Smooth muscle cell (in vitro differentiated cells): ENCODE measurements at regions not wholly inside any gene's neighbourhood (a gene's known extent, or its start where the extent isn't known, plus 50 kb on each side); places are given as distances from the start of the nearest gene placed in this dataset.

Source experiments
- DNase-seq: peaks from one replicate; lab custom pipeline; 2025; ENCODE audit not compliant: unreplicated experiment; lab: John Stamatoyannopoulos, UW
- H2AFZ ChIP-seq: fragments of 200-600 bp; sonication (generic); 2 replicates; pipeline ENCODE4 v1.6.0; 2016; ENCODE audit warnings: antibody characterized with exemption, low read depth, mild to moderate bottlenecking
- H3F3A ChIP-seq: fragments of 200-600 bp; sonication (generic); 2 replicates; pipeline ENCODE4 v1.6.0; 2017; ENCODE audit warnings: antibody characterized with exemption, low read depth
- H3K27ac ChIP-seq: fragments of 200-600 bp; sonication (generic); 2 replicates; pipeline ENCODE4 v1.5.1; 2016; ENCODE audit warnings: low read depth, mild to moderate bottlenecking
- H3K27me3 ChIP-seq: fragments of 200-600 bp; sonication (generic); 2 replicates; pipeline ENCODE4 v1.6.1; 2016; ENCODE audit warnings: low read depth, mild to moderate bottlenecking
- H3K36me3 ChIP-seq: fragments of 200-600 bp; sonication (generic); 2 replicates; pipeline ENCODE4 v1.5.1; 2016; ENCODE audit warnings: low read depth
- H3K4me1 ChIP-seq: fragments of 200-600 bp; sonication (generic); 2 replicates; pipeline ENCODE4 v1.5.1; 2016; ENCODE audit warnings: low read depth
- H3K4me2 ChIP-seq: fragments of 200-600 bp; sonication (generic); 2 replicates; pipeline ENCODE4 v1.6.0; 2016; ENCODE audit warnings: mild to moderate bottlenecking
- H3K4me3 ChIP-seq: fragments of 200-600 bp; sonication (generic); 2 replicates; pipeline ENCODE4 v1.5.1; 2016; ENCODE audit warnings: mild to moderate bottlenecking
- H3K79me2 ChIP-seq: fragments of 200-600 bp; sonication (generic); 2 replicates; pipeline ENCODE4 v1.6.0; 2016; ENCODE audit warnings: low read depth, mild to moderate bottlenecking
- H3K9ac ChIP-seq: fragments of 200-600 bp; sonication (generic); 2 replicates; pipeline ENCODE4 v1.6.0; 2016; ENCODE audit warnings: low read depth
- H3K9me3 ChIP-seq: fragments of 200-600 bp; sonication (generic); replicated peaks from 2 replicates; pipeline ENCODE4 v1.5.1; 2016; ENCODE audit warnings: low read depth
- H4K20me1 ChIP-seq: fragments of 200-600 bp; sonication (generic); 2 replicates; pipeline ENCODE4 v1.6.0; 2016; ENCODE audit warnings: low read depth
- CTCF ChIP-seq: fragments of 200-600 bp; sonication (generic); IDR thresholded peaks from 2 replicates; pipeline ENCODE4 v1.5.1; 2017; ENCODE audit warnings: borderline replicate concordance, mild to moderate bottlenecking, antibody characterized with exemption; ENCODE audit not compliant: insufficient read depth, poor library complexity, severe bottlenecking
- WGBS: methylation state at CpG from one replicate; pipeline ENCODE4 v1.1.7; 2016; ENCODE audit warnings: low lambda C conversion rate; 5-methylcytosine and 5-hydroxymethylcytosine counted together

DNA sequence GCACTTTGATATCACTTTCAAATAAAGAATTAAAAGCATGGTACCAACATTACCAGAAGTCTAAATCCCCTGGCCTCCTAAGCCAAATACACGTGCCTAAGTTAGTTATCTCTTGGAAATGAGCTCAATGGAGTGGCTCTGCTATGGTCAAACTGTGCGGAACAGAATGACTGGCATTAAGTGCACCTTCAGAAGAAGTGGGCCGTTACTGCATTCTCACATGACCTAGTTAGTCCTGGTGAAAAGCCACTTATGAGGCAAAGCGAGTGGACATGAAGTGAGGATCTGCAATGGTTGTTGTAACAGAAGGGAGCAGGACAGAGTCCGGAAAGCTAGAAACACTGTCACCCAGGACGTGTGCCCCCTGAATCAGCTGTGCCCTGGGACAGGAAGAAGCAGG, 633.1 kb downstream of the IRX1 start:
- Histone ChIP-seq H3K79me2 (no peaks in the 10 kb centered on the region), H3K9ac (no peak overlapping the region), H3F3A (no peaks in the 10 kb centered on the region), H3K27me3 (no peaks in the 10 kb centered on the region), H3K36me3 (no peaks in the 10 kb centered on the region), H2AFZ (no peak overlapping the region), H4K20me1 (no peaks in the 10 kb centered on the region), H3K4me3 (no peak overlapping the region), H3K4me1 (peaks cover 20% of the 10 kb centered on the region), H3K4me2 (no peak overlapping the region), H3K9me3 (no peaks in the 10 kb centered on the region), H3K27ac (no peak overlapping the region)
- no peak for TF ChIP-seq CTCF
- 88% methylated on average over 6 of the region's 6 CpGs for WGBS
- no peak for DNase-seq

DNA sequence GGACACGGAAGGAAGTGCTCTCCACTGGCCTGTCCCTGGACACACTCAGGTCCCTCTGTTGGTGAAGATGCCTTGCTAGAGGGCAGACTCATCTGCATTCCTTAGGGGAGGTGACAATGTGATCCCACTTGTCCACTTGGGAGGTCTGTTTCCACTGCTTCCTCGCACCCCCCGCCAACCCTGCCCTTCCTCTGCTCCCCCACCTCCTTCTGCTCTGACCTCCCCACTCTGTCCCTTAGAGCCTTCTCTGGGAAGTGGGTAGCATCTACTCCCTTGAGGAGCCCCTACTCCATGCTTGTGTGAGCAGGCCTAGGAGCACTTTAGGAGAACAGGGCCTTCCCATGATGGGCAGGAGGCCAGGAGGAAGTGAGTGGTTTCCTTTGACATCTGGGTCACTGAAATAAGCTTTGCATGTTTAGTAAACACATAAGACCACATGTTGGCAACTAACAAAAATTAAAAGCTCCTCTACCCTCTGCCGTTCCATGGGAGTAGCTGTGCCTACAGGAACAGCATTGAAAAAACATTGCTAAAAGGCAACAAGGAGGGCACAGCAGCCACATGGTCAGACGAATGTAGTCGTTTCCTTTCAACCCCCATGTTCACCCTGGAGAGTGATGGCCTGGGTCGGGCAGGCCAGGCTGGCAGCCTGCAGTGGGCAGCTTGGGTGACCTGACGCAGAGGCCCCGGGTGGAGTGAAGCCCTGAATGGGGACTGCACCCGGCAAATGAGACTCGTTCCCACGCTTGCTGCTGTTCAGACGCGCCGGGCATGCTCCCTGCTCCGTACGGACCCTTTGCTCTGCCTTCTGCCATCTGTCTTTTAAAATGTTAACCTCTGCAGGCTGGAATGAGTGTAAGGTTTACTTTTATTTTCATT, 634.0 kb downstream of the IRX1 start:
- no peak for DNase-seq
- no peak overlapping the region for H3K27ac ChIP-seq
- H3K9ac ChIP-seq: no peak overlapping the region
- H3K4me3 ChIP-seq: no peak overlapping the region
- no peaks in the 10 kb centered on the region for H3F3A ChIP-seq
- H4K20me1 ChIP-seq: no peaks in the 10 kb centered on the region
- H2AFZ ChIP-seq: no peak overlapping the region
- no peaks in the 10 kb centered on the region for H3K27me3 ChIP-seq
- no peak for TF ChIP-seq CTCF
- H3K9me3 ChIP-seq: no peaks in the 10 kb centered on the region
- no peaks in the 10 kb centered on the region for H3K79me2 ChIP-seq
- H3K4me1 ChIP-seq: peaks cover 20% of the 10 kb centered on the region
- no peak overlapping the region for H3K4me2 ChIP-seq
- WGBS: 93% methylated on average over 17 of the region's 17 CpGs
- no peaks in the 10 kb centered on the region for H3K36me3 ChIP-seq

GRCh38 chr5:4230471-4230785, 634.8 kb downstream of the IRX1 start:
- no peak for TF ChIP-seq CTCF
- no peak overlapping the region for H3K4me2 ChIP-seq
- WGBS: 79% methylated on average over 15 of the region's 15 CpGs

More at GRCh38 chr5:4230471-4230785, 634.8 kb downstream of the IRX1 start:
- H3K36me3 ChIP-seq: no peaks in the 10 kb centered on the region
- H3K79me2 ChIP-seq: no peaks in the 10 kb centered on the region
- H3K27ac ChIP-seq: no peak overlapping the region
- H3K9ac ChIP-seq: no peak overlapping the region
- no peaks in the 10 kb centered on the region for H3F3A ChIP-seq
- DNase-seq: no peak
- H3K27me3 ChIP-seq: no peaks in the 10 kb centered on the region
- no peaks in the 10 kb centered on the region for H3K9me3 ChIP-seq
- no peak overlapping the region for H2AFZ ChIP-seq
- peaks cover 20% of the 10 kb centered on the region for H3K4me1 ChIP-seq
- no peaks in the 10 kb centered on the region for H4K20me1 ChIP-seq
- no peak overlapping the region for H3K4me3 ChIP-seq
